GM18951 (cell line): ENCODE measurements at regions not wholly inside any gene's neighbourhood (a gene's known extent, or its start where the extent isn't known, plus 50 kb on each side); places are given as distances from the start of the nearest gene placed in this dataset.

Experiments used
- POLR2A ChIP-seq: IDR thresholded peaks from 4 replicates; pipeline ENCODE4 v1.6.1; 2011; ENCODE audit warnings: mild to moderate bottlenecking; ENCODE audit not compliant: insufficient read length, insufficient read depth; ENCODE audit errors: extremely low read depth
- in situ Hi-C: fragments of 300-500 bp; cut with MboI; formaldehyde crosslinking; loops from one replicate; pipeline ENCODE4 v1.12.0; 2022; ENCODE audit warnings: low sequenced_read_pairs, mixed read lengths, inconsistent platforms; ENCODE audit not compliant: unreplicated experiment

GRCh38 chr4:23212558-23212957 lies 519.8 kb downstream of the GBA3 start:
- TF ChIP-seq POLR2A = no peak
- in situ Hi-C loops = no loop called here

GRCh38 chr4:23207059-23207458 lies 514.3 kb downstream of the GBA3 start:
- in situ Hi-C loops = no loop called here
- no peak for TF ChIP-seq POLR2A

- in situ Hi-C loops = no loop called here
- no peak for TF ChIP-seq POLR2A
Observed at GRCh38 chr4:23202712-23203247, 510.0 kb downstream of the GBA3 start.

GRCh38 chr4:23194751-23195150 lies 502.0 kb downstream of the GBA3 start:
- TF ChIP-seq POLR2A = no peak
- in situ Hi-C loops = no loop called here

GRCh38 chr4:23174179-23174578 lies 481.4 kb downstream of the GBA3 start:
- no peak for TF ChIP-seq POLR2A
- in situ Hi-C loops = no loop called here

GRCh38 chr4:23171976-23172375 lies 479.2 kb downstream of the GBA3 start:
- no peak for TF ChIP-seq POLR2A
- in situ Hi-C loops = no loop called here

- TF ChIP-seq POLR2A = no peak
- in situ Hi-C loops = no loop called here
Observed at GRCh38 chr4:23169608-23170311, 477.0 kb downstream of the GBA3 start.

GRCh38 chr4:23166919-23167318 lies 474.2 kb downstream of the GBA3 start:
- in situ Hi-C loops = no loop called here
- no peak for TF ChIP-seq POLR2A

- in situ Hi-C loops = no loop called here
- no peak for TF ChIP-seq POLR2A
Observed at GRCh38 chr4:23166407-23166806, 473.7 kb downstream of the GBA3 start.

- in situ Hi-C loops = no loop called here
- no peak for TF ChIP-seq POLR2A
Observed at GRCh38 chr4:23165669-23166068, 472.9 kb downstream of the GBA3 start.

GRCh38 chr4:23163647-23164436 lies 471.1 kb downstream of the GBA3 start:
- no peak for TF ChIP-seq POLR2A
- in situ Hi-C loops = no loop called here

- no peak for TF ChIP-seq POLR2A
- in situ Hi-C loops = no loop called here
Observed at GRCh38 chr4:23162275-23162674, 469.5 kb downstream of the GBA3 start.

- TF ChIP-seq POLR2A = no peak
- in situ Hi-C loops = no loop called here
Observed at GRCh38 chr4:23161787-23162186, 469.1 kb downstream of the GBA3 start.

- no peak for TF ChIP-seq POLR2A
- in situ Hi-C loops = no loop called here
Observed at GRCh38 chr4:23153076-23153475, 460.3 kb downstream of the GBA3 start.
